ENCODE measurements at regions not wholly inside any gene's neighbourhood (a gene's known extent, or its start where the extent isn't known, plus 50 kb on each side); places are given as distances from the start of the nearest gene placed in this dataset.

DNA sequence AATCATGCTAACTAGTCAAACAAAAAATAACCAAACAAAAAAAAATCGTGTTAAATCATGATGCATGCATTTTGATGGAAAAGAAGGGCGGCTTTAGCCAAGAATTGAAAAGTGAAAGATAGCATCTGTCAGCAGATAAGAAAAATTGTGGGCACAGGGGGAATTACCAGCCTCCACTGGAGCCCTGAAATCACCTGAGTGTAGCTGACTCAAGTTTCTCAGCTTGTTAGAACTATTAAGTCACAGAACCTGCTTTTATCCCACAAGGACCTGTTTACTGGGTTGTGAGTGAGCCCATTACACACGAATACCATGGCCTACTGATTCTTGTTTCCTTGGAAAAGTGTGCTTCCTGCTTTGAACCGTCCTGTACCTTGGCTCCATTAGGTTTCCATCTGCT, 85.2 kb downstream of the COX18 start:
- TF ChIP-seq ELF4 (IDR thresholded peaks at IDR 0.05) (no peak), HDGF (IDR thresholded peaks at IDR 0.05; ENCODE audit: borderline replicate concordance) (no peak), BHLHE40 (IDR thresholded peaks at IDR 0.05; ENCODE audit: borderline replicate concordance) (no peak), LEF1 (IDR thresholded peaks at IDR 0.05; ENCODE audit: borderline replicate concordance) (no peak), CTBP1 (IDR thresholded peaks at IDR 0.05; ENCODE audit: borderline replicate concordance) (no peak), FOXK2 (IDR thresholded peaks at IDR 0.05) (no peak), SP1 (IDR thresholded peaks at IDR 0.05) (no peak), ZNF384 (IDR thresholded peaks at IDR 0.05) (no peak), L3MBTL2 (conservative IDR thresholded peaks at IDR 0.05) (no peak), ARNT (IDR thresholded peaks at IDR 0.05) (no peak), TARDBP (IDR thresholded peaks at IDR 0.05) (no peak), NFRKB (IDR thresholded peaks at IDR 0.05) (no peak), FOXA1 (IDR thresholded peaks at IDR 0.05) (no peak), SUZ12 (IDR thresholded peaks at IDR 0.05) (no peak), FOXM1 (IDR thresholded peaks at IDR 0.05; ENCODE audit: borderline replicate concordance) (no peak)
- TF ChIP-seq, protein P1, sequence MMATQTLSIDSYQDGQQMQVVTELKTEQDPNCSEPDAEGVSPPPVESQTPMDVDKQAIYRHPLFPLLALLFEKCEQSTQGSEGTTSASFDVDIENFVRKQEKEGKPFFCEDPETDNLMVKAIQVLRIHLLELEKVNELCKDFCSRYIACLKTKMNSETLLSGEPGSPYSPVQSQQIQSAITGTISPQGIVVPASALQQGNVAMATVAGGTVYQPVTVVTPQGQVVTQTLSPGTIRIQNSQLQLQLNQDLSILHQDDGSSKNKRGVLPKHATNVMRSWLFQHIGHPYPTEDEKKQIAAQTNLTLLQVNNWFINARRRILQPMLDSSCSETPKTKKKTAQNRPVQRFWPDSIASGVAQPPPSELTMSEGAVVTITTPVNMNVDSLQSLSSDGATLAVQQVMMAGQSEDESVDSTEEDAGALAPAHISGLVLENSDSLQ (IDR thresholded peaks at IDR 0.05): no peak
- ChIA-PET POLR2A (no interaction called here), CTCF (no interaction called here)
- no peak for DNase-seq (ENCODE audit: extremely low spot score)

DNA sequence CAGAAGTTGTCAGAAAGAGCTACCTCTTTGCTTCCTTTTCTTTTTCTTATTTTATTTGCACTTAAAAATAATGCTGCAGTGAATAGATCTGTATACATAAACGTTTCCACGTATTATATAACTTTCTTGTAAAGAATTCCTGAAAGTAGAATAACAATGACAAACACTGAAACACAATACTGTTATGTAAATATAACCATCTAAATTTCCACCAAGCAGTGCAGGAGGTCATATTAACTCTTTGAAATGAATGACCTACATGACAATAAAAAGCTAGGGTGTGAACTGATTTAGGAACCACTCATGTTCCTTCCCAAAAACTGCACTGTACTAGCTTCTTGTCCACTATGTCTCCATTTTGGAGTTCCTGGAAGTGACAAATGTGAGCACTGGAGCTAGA, 85.8 kb downstream of the COX18 start:
- POLR2A ChIA-PET: no interaction called here
- DNase-seq (ENCODE audit: extremely low spot score): no peak
- TF ChIP-seq HDGF (IDR thresholded peaks at IDR 0.05; ENCODE audit: borderline replicate concordance) (no peak), ELF4 (IDR thresholded peaks at IDR 0.05) (no peak), CTBP1 (IDR thresholded peaks at IDR 0.05; ENCODE audit: borderline replicate concordance) (no peak), BHLHE40 (IDR thresholded peaks at IDR 0.05; ENCODE audit: borderline replicate concordance) (no peak), FOXA1 (IDR thresholded peaks at IDR 0.05) (no peak), ARNT (IDR thresholded peaks at IDR 0.05) (no peak), TARDBP (IDR thresholded peaks at IDR 0.05) (no peak), LEF1 (IDR thresholded peaks at IDR 0.05; ENCODE audit: borderline replicate concordance) (no peak), SUZ12 (IDR thresholded peaks at IDR 0.05) (no peak)
- TF ChIP-seq, protein P1 (IDR thresholded peaks at IDR 0.05): no peak
- CTCF ChIA-PET: no interaction called here

DNA sequence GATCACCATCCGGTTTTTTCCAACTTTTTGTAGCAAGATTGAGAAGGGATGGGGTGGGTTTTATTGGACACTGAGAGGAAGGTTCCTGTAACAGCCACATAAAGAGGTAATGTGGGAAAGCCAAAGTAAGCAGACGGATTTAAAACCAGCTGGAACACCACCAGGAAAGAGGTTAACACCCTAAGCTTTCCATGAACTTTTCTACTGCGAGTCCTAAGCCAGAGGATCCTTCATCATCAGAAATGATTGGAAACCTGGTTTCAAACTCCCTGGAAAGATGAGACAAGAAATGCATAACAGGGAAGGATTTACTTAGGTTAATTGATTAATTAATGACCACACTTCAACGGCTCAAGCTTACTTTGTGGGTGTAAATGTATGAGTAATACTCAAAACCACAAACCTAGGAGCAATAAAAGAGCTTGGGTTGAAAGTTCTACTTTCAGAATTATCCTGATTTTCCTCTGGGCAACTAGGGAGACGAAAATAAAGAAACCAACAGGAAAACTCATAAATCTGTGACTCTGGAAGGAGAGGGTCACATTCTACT, 91.5 kb downstream of the COX18 start:
- TF ChIP-seq ELF4 (IDR thresholded peaks at IDR 0.05) (no peak), ZNF384 (IDR thresholded peaks at IDR 0.05) (no peak), HDGF (IDR thresholded peaks at IDR 0.05; ENCODE audit: borderline replicate concordance) (no peak), FOXA1 (IDR thresholded peaks at IDR 0.05) (no peak), ARNT (IDR thresholded peaks at IDR 0.05) (no peak), L3MBTL2 (conservative IDR thresholded peaks at IDR 0.05) (no peak)
- no peak for DNase-seq (ENCODE audit: extremely low spot score)
- POLR2A ChIA-PET: no interaction called here
- CTCF ChIA-PET: no interaction called here

DNA sequence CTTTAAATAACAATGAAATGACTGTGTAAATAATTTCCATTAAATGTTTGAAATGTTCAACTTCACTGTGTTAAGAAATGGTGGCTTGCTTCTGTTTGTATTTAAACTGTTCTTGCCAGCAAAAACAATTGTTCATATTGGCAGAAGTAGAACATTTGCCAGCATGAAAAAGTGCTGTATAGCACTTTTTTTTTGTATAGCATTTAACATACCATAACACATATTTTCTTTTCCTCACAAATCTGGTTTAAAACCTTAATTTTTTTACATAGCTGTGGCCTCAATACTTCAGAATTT, 94.1 kb downstream of the COX18 start:
- TF ChIP-seq CTBP1 (IDR thresholded peaks at IDR 0.05; ENCODE audit: borderline replicate concordance) (no peak), SP1 (IDR thresholded peaks at IDR 0.05) (no peak), FOXM1 (IDR thresholded peaks at IDR 0.05; ENCODE audit: borderline replicate concordance) (no peak), BHLHE40 (IDR thresholded peaks at IDR 0.05; ENCODE audit: borderline replicate concordance) (no peak), LEF1 (IDR thresholded peaks at IDR 0.05; ENCODE audit: borderline replicate concordance) (no peak), SUZ12 (IDR thresholded peaks at IDR 0.05) (no peak), TARDBP (IDR thresholded peaks at IDR 0.05) (no peak), FOXA1 (IDR thresholded peaks at IDR 0.05) (no peak), FOXK2 (IDR thresholded peaks at IDR 0.05) (no peak), HDGF (IDR thresholded peaks at IDR 0.05; ENCODE audit: borderline replicate concordance) (no peak), L3MBTL2 (conservative IDR thresholded peaks at IDR 0.05) (no peak), ELF4 (IDR thresholded peaks at IDR 0.05) (no peak), ZNF384 (IDR thresholded peaks at IDR 0.05) (no peak)
- TF ChIP-seq, protein P1 (IDR thresholded peaks at IDR 0.05): no peak
- no peak for DNase-seq (ENCODE audit: extremely low spot score)
- POLR2A ChIA-PET: no interaction called here
- CTCF ChIA-PET: no interaction called here

DNA sequence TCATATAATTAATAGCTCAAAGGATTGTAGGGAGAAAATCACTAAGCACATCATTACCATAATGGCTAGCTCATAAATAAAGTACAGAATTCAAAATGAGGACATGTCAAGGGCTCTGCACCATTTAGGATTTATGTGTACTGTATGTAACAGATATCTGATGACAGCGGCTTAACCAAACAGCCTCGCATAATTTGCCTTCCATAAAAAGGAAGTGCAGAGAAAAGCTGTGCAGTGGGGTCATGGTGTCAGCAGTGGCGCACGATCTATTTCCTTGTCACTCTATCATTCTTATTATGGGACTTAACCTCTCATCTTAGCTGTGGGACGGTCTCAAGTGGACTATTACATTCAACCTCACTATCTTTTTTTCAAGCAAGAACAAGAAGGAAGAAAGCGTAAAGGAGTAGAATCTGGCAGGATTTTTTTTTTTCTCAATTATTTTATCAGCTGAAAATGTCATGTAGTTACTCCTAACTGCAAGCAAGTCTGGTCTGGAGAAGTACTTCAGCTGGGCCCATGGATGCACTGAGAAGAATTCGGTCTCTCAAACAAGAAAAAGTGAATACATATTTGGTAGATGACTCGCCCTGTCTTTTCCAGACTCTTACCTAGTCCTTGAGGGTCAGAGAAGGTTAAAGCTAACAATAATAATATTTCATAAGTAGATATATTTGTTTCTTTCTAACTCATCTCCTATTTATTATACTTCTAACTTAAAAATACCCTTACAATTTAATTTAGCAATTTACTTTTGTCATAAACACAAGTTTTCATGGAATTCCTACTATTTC, 94.6 kb downstream of the COX18 start:
- no peak for TF ChIP-seq ELF4 (IDR thresholded peaks at IDR 0.05)
- TF ChIP-seq, protein P1 (IDR thresholded peaks at IDR 0.05): peak; percentile 90
- ChIA-PET CTCF (interaction anchor here (1.2 kb wide), 1 partner anchor 47 kb away, joined by 3 read pairs; no protein-coding TSS in a partner anchor), POLR2A (no interaction called here)

DNA sequence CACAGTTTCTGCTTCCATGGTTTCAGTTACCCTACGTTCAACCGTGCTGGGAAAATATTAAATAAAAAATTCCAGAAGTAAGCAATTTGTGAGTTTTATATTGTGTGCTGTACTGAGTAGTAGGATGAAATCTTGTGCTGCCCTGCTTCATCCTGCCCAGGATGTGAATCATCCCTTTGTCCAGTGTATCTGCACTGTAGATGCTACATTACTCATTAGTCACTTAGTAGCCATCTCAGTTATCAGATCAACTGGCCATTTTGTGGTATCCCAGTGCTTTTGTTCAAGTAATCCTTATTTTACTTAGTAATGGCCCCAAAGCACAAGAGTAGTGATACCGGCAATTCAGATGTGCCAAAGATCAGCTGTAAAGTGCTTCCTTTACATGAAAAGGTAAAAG, 97.9 kb downstream of the COX18 start:
- TF ChIP-seq BHLHE40 (IDR thresholded peaks at IDR 0.05; ENCODE audit: borderline replicate concordance): no peak
- no peak for TF ChIP-seq FOXK2 (IDR thresholded peaks at IDR 0.05)
- no peak for TF ChIP-seq TARDBP (IDR thresholded peaks at IDR 0.05)
- TF ChIP-seq ELF4 (IDR thresholded peaks at IDR 0.05): no peak
- TF ChIP-seq LEF1 (IDR thresholded peaks at IDR 0.05; ENCODE audit: borderline replicate concordance): no peak
- TF ChIP-seq L3MBTL2 (conservative IDR thresholded peaks at IDR 0.05): no peak
- TF ChIP-seq, protein P1 (IDR thresholded peaks at IDR 0.05): no peak
- no peak for TF ChIP-seq FOXM1 (IDR thresholded peaks at IDR 0.05; ENCODE audit: borderline replicate concordance)
- TF ChIP-seq NFRKB (IDR thresholded peaks at IDR 0.05): no peak
- DNase-seq (ENCODE audit: extremely low spot score): no peak
- ChIA-PET CTCF (no interaction called here), POLR2A (no interaction called here)

More for the DNA sequence above, 94.6 kb downstream of the COX18 start:
- DNase-seq (ENCODE audit: extremely low spot score): peak; percentile 24
